ENCODE measurements at regions not wholly inside any gene's neighbourhood (a gene's known extent, or its start where the extent isn't known, plus 50 kb on each side); places are given as distances from the start of the nearest gene placed in this dataset.

GRCh38 chr21:39124681-39125251 is 58.5 kb downstream of the PSMG1 start:
- ATAC-seq (peak; percentile 30), DNase-seq (ENCODE audit: low spot score) (no peak)

- no peak for ATAC-seq
- no peak for DNase-seq (ENCODE audit: low spot score)
Observed at GRCh38 chr21:39123375-39123774, 59.9 kb downstream of the PSMG1 start.

- ATAC-seq, result no peak
- DNase-seq (ENCODE audit: low spot score), result no peak
Observed at GRCh38 chr21:39121600-39122355, 61.5 kb downstream of the PSMG1 start.

DNA sequence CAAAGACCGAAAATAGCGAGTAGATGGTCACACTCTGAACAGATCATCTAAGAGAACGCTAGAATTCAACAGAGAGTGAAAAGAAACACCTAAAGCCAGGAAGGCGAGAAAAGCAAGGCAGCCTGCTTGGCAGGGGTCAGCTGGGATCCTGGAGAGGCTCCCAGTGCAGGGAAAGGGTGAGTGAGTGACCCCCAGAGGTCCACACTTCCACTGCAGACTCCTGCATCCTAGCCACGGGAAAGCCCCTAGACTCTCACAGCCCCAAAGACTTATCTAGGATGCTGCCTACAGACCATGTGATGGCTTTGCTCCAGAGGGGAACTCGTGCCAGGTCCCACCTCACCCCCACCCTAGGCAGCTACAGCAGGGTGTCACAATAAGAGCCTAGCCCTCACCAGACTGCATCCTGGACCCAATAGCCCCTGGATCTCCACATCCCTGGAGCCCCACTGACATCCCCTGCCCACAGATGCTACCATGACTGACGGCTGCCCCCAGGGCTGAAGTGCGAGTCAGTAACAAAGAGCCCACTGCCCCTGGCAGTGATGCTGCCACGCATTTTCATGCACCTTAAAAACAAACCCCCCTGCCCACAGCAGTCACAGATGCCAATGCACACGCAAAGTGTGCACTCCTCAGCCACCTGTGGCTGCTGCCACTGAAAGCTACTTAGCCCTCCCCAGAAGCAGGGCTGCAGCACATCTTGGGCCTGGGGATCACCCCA is 62.2 kb downstream of the PSMG1 start:
- peak; percentile 6 for DNase-seq (ENCODE audit: low spot score)
- ATAC-seq, result no peak

DNA sequence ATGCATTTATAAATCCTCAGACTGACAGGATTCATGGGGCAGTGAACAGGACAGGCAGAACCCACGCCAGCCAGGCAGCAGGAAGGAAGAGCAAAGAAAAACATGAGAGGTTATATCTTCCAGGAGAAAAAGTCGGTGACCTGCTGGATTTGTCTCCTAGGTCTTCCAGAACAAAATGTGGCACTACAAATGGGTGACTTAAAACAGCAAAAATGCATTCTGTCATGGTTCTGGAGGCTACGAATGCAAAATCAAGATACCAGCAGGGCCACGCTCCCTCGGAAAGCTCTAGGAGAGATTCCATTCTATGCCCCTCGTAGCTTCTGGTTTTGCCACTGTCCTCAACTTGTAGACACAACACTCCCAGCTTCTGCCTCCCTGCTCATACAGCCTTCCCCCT is 63.4 kb downstream of the PSMG1 start:
- DNase-seq (ENCODE audit: low spot score) (peak; percentile 14), ATAC-seq (no peak)

DNA sequence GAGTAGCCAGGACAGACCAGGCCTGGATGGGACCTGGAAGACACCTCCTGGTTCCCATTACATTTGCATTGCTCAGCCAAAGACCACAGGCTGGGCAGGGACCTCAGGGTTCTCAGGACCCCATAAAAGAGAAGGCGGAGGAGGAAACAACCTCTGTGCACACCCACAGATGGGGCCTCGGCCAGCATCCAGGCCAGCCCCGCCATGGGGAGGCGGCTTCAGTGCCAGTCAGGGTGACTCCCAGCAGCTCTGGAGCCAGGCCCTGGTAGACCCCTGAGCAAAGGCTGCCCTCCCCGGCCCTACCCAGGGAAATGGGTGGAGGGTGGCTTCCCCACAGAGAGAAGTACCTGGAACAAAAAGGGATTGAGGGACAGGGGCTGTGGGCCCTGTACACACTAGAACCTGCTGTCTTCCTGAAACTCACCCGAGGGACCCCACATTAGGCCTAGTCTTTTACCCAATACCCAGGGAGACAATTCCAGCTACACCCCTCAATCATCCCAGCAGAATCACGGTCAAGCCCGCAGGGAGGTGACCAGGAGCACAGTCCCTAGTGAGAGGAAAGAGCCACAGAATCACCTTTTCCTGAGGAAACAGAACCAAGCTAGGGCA is 64.5 kb downstream of the PSMG1 start:
- no peak for ATAC-seq
- no peak for DNase-seq (ENCODE audit: low spot score)

DNA sequence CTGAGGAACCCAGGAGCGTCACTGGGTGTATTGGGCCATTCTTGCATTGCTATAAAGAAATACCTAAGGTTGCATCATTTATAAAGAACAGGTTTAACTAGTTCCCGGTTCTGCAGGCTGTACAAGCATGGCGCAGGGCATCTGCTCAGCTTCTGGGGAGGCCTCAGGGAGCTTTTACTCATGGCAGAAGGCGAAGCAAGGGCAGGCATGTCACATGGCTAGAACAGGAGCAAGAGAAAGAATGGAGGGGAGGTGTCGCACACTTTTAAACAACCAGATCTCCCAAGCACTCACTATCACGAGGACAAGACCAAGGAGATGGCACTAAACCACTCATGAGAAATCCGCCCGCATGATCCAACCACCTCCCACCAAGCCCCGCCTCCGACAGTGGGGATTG is 65.2 kb downstream of the PSMG1 start:
- ATAC-seq (no peak), DNase-seq (ENCODE audit: low spot score) (no peak)

GRCh38 chr21:39117440-39117970 is 65.7 kb downstream of the PSMG1 start:
- ATAC-seq, result no peak
- DNase-seq (ENCODE audit: low spot score), result no peak

GRCh38 chr21:39116761-39117439 is 66.4 kb downstream of the PSMG1 start:
- no peak for ATAC-seq
- no peak for DNase-seq (ENCODE audit: low spot score)

GRCh38 chr21:39115576-39116235 is 67.5 kb downstream of the PSMG1 start:
- ATAC-seq (no peak), DNase-seq (ENCODE audit: low spot score) (no peak)

DNA sequence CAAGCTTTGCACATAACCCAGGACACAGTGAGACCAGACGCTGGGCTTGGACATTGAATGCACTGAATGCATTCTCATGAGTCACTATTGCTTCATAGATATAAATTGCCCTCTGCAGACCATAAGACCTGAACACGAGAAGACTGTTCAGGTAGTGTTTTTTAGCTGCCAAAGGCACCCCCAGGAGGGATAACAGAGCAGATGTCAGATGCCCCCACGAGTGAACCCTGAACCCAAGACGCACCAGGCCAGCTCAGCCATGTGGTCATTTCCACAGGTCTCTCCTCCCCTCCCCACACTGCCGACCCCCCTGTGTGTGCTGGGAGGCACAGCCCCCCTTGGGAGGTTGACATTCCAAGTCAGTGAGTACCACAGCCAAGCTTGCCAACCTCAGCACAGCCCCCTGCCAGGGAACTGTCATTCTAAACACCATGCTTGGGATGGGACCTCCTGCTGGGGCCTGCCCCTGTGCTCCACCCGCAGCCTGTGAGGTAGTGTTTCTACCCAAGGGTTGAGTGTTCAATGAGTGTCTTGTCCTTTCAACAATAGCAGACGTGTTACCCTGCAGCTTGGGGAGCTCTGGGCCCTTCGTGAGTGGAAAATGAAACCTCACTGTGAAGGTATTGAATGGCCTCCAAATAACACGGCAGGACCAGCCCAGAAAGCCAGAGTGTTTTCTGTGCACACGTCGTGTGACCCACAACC is 68.2 kb downstream of the PSMG1 start:
- ATAC-seq (no peak), DNase-seq (ENCODE audit: low spot score) (no peak)

DNA sequence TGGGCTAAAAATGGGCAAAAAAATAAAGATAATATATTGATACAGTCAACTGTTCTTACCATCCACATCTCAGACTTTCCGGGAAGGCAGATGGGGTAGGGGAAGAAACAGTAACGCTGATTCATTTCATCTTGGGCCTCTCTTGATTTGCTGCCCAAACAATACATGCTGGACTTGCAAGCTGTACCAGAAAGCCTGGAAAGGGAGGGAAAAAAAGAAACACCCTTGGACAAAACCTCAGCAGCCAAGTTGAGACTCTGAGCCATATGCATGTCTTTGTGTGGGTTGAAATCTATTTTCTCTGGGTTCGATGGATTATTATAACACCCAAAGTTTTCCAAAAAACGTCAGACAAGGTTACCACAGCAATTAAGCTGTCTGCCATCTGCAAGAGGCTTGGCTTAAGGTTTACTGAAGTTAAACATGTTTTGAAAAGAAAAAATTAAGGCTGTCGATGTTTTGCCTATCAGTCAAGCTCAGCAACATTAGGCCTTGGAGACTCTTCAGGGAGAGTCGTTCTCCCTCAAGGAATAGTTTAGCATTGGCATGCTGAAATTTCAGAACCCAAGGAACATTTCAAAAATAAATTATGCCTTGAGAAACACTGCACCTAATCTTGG is 71.2 kb downstream of the PSMG1 start:
- ATAC-seq, result no peak
- DNase-seq (ENCODE audit: low spot score), result no peak

DNA sequence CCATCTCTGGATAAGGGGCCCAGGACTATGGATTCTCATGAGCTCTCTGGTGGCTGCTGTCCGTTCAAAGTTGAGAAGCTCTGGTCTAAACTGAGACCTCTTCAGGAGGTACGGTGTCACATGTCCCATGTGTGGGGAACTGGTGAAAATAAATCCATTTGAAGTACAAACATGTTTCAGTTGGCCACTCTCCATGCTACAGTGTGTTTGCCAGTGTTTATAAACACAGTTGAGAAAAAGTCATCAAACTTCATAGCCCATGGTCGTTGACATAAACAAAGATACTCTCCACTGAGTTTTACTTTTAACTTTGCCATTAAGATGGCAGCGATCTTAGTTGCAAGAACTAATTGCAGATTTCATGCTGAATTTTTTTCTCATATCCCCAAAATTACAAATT is 72.8 kb downstream of the PSMG1 start:
- DNase-seq (ENCODE audit: low spot score) (no peak), ATAC-seq (no peak)

DNA sequence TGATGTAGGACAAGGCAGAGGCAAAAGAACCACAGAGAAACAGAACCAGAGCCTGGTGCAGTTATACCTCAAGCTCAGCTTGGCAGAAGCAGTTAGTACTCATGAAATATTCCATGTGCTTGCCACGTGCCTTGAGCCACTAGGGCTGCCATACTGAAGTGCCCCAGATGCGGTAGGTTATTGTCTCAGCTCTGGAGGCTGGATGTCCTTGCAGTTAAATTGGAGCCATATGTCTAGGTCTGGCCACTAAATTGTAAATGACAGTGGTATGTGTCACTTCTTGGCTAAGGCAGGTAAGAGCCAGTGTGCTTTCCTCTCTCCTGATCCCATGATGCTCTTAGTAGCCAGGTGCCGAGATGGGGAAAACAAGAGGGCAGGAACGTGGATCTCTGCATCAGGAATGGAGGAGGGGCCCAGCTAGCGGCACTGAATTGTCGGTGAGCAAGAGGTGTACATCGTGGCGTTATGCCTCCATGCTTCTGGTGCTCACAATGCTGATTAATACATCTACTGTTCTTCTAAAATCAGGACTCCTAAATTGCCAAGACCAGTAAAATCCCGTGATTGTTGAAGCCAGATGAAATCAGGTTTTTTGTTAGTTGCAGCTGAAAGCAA is 73.5 kb downstream of the PSMG1 start:
- no peak for ATAC-seq

DNA sequence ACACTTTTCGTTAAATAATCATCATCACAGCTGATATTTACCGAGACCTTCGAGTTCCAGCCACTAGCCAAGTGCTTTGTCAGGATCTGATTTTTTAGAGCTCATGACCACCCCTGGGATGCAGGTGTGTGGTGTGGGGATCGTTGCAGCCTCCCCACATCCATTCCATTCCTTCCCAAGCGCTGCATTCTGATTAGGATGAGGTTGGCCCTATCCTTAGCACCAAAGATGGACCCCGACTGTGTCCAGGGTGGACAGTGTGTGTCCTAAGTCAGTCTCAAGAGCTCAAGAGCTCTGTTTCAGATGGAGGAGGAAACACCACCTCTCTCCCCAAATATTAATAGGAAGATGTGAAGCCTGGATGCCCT is 74.1 kb downstream of the PSMG1 start:
- ATAC-seq (no peak), DNase-seq (ENCODE audit: low spot score) (no peak)

More for the DNA sequence above, 73.5 kb downstream of the PSMG1 start:
- DNase-seq (ENCODE audit: low spot score), result no peak

- no peak for DNase-seq (ENCODE audit: low spot score)
- ATAC-seq, result no peak
Observed at GRCh38 chr21:39108291-39109162, 74.7 kb downstream of the PSMG1 start.

DNA sequence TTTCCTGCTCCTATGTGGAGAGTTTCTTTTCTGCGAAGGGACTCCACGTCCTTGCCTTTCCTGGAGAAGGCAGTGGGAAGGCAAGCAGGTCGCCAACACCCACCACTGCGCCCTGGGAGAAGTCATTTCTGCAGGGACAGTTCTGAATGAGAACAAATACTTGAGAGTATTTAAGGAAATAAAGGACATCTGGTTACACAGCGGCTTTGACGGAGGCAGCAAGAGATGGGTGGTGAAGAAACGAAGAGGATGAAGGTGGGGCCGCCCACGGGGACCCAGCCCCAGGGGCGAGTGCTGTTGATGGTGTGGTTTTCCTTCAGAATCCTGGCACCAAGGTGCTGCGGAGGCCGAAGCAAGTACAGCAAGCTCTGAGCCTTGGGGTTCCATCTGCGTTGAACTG is 75.5 kb downstream of the PSMG1 start:
- ATAC-seq (no peak), DNase-seq (ENCODE audit: low spot score) (no peak)

GRCh38 chr21:39106881-39107462 is 76.3 kb downstream of the PSMG1 start:
- no peak for DNase-seq (ENCODE audit: low spot score)
- ATAC-seq, result no peak

Measured in left lobe of liver (tissue), 2 donors.